Endothelial cell of umbilical vein (primary cell): ENCODE measurements at regions not wholly inside any gene's neighbourhood (a gene's known extent, or its start where the extent isn't known, plus 50 kb on each side); places are given as distances from the start of the nearest gene placed in this dataset.
"Not testable (repeated sequence)": the region's sequence is repeated elsewhere in the genome, so short reads cannot be mapped to it uniquely, and the experiment has no call there.

Experiments used
- BruUV-seq: library from RNA; stranded (reverse); fragments of 400-500 nt; replicated peaks from 2 replicates; lab custom pipeline; 2021; lab: Mats Ljungman, UMichigan
- CTCF ChIA-PET: fragments of 300-600, 350-600 bp; sonication (Branson Sonifier 250); formaldehyde crosslinking; loops from one replicate; lab custom pipeline; 2021; ENCODE audit warnings: antibody characterized with exemption, inconsistent platforms; lab: Charles Lee
- POLR2A ChIA-PET: fragments of 300-600, 350-600 bp; sonication (Branson Sonifier 250); formaldehyde crosslinking; loops from one replicate; lab custom pipeline; 2021; ENCODE audit warnings: antibody characterized with exemption, inconsistent platforms; lab: Charles Lee
- DNase-seq: peaks from one replicate; pipeline ENCODE4 v3.0.0-alpha.2; 2011; ENCODE audit warnings: low read depth, low spot score
- FAIRE-seq: peaks from 2 replicates; lab custom pipeline; 2011; peaks lifted over from hg19 to GRCh38; lab: Jason Lieb, UNC
- H2AFZ ChIP-seq: 2 replicates; pipeline ENCODE4 v1.6.0; 2012; ENCODE audit warnings: low read depth, low read length, control low read depth, inconsistent platforms
- H3K27ac ChIP-seq: 2 replicates; pipeline ENCODE4 v1.5.1; 2011; ENCODE audit warnings: low read depth, mild to moderate bottlenecking, control low read depth, low read length, moderate library complexity; ENCODE audit not compliant: insufficient read depth
- H3K27me3 ChIP-seq, 2 experiments: 2 replicates each; pipeline versions ENCODE4 v1.6.0 to v1.6.1; 2011; ENCODE audit warnings: low read length in 2 of 2, mixed read lengths in 1 of 2; ENCODE audit not compliant: control insufficient read depth in 2 of 2, insufficient read depth in 2 of 2
- H3K36me3 ChIP-seq, 2 experiments: 2 replicates in 1 of 2; 3 replicates in 1 of 2; pipeline ENCODE4 v1.5.1; 2011; ENCODE audit warnings: low read length in 2 of 2, mild to moderate bottlenecking in 1 of 2, moderate library complexity in 1 of 2; ENCODE audit not compliant: control insufficient read depth in 2 of 2, insufficient read depth in 2 of 2; ENCODE audit errors: extremely low read depth in 1 of 2
- H3K4me1 ChIP-seq: 3 replicates; pipeline ENCODE4 v1.5.1; 2011; ENCODE audit warnings: mild to moderate bottlenecking, low read length; ENCODE audit not compliant: control insufficient read depth, insufficient read depth; ENCODE audit errors: extremely low read depth
- H3K4me2 ChIP-seq: 2 replicates; pipeline ENCODE4 v1.6.1; 2011; ENCODE audit warnings: low read length, control low read depth, mixed read lengths; ENCODE audit not compliant: insufficient read depth
- H3K4me3 ChIP-seq, 3 experiments: fragments of 200-600 bp in 1 of 3; sonication (generic), shearing (Covaris generic) in 1 of 3; replicated peaks in 1 of 3; 2 replicates each; pipeline ENCODE4 v1.5.1; 2011 to 2016; ENCODE audit warnings: control low read depth in 3 of 3, low read length in 3 of 3, mild to moderate bottlenecking in 2 of 3, inconsistent platforms in 1 of 3, low read depth in 1 of 3, moderate library complexity in 1 of 3; ENCODE audit not compliant: insufficient read depth in 1 of 3
- H3K79me2 ChIP-seq: 2 replicates; pipeline ENCODE4 v1.6.0; 2012; ENCODE audit warnings: low read length, inconsistent platforms; ENCODE audit not compliant: control insufficient read depth, insufficient read depth
- H3K9ac ChIP-seq: replicated peaks from 2 replicates; pipeline ENCODE3; 2011; ENCODE audit warnings: low read length, control low read depth; ENCODE audit not compliant: insufficient read depth; ENCODE audit errors: extremely low read depth
- H3K9me1 ChIP-seq: replicated peaks from 3 replicates; pipeline ENCODE4 v1.6.0; 2011; ENCODE audit warnings: mild to moderate bottlenecking, low read length; ENCODE audit not compliant: control insufficient read depth, insufficient read depth; ENCODE audit errors: extremely low read depth
- H3K9me3 ChIP-seq: replicated peaks from 2 replicates; pipeline ENCODE4 v1.5.1; 2012; ENCODE audit warnings: low read length, inconsistent platforms; ENCODE audit not compliant: control insufficient read depth, insufficient read depth
- H4K20me1 ChIP-seq: replicated peaks from 2 replicates; pipeline ENCODE3; 2011; ENCODE audit warnings: mild to moderate bottlenecking, low read length; ENCODE audit not compliant: control insufficient read depth, insufficient read depth; ENCODE audit errors: extremely low read depth
- dilution Hi-C: fragments of 300-500 bp; cut with MboI; formaldehyde crosslinking; loops from one replicate; pipeline ENCODE4 v1.15.0; 2019; ENCODE audit warnings: low sequenced_read_pairs; ENCODE audit not compliant: extremely low pct_ligation_motif_present
- intact Hi-C: fragments of 100-400 bp; cut with micrococcal nuclease; formaldehyde crosslinking; loops from one replicate; pipeline ENCODE4 v1.10.0; 2022

GRCh38 chr21:10382135-10382534, 139.2 kb upstream of the TPTE start:
- H4K20me1 ChIP-seq, POLR2A ChIA-PET, H3K4me1 ChIP-seq, CTCF ChIA-PET, H3K36me3 ChIP-seq, H3K4me2 ChIP-seq, FAIRE-seq, H3K4me3 ChIP-seq, H3K79me2 ChIP-seq, H3K9ac ChIP-seq, H2AFZ ChIP-seq, H3K27me3 ChIP-seq, H3K27ac ChIP-seq, dilution Hi-C loops, BruUV-seq, intact Hi-C loops, DNase-seq, H3K9me1 ChIP-seq: not testable (repeated sequence)
- peaks cover 20% of the 10 kb centered on the region for H3K9me3 ChIP-seq

GRCh38 chr21:10382580-10382979, 138.8 kb upstream of the TPTE start:
- H3K4me1 ChIP-seq, H2AFZ ChIP-seq, H3K27me3 ChIP-seq, H3K9me1 ChIP-seq, H3K79me2 ChIP-seq, DNase-seq, H4K20me1 ChIP-seq, H3K27ac ChIP-seq, dilution Hi-C loops, H3K9ac ChIP-seq, FAIRE-seq, intact Hi-C loops, H3K4me2 ChIP-seq, POLR2A ChIA-PET, CTCF ChIA-PET, H3K4me3 ChIP-seq, BruUV-seq, H3K36me3 ChIP-seq: not testable (repeated sequence)
- peaks cover 20% of the 10 kb centered on the region for H3K9me3 ChIP-seq

- BruUV-seq, DNase-seq, intact Hi-C loops, H3K27ac ChIP-seq, H3K4me3 ChIP-seq, H4K20me1 ChIP-seq, H3K36me3 ChIP-seq, H3K9ac ChIP-seq, H3K4me1 ChIP-seq, CTCF ChIA-PET, FAIRE-seq, H2AFZ ChIP-seq, H3K79me2 ChIP-seq, POLR2A ChIA-PET, dilution Hi-C loops, H3K27me3 ChIP-seq, H3K4me2 ChIP-seq, H3K9me1 ChIP-seq: not testable (repeated sequence)
- H3K9me3 ChIP-seq = peaks cover 20% of the 10 kb centered on the region
These were observed 137.8 kb upstream of the TPTE start for GRCh38 chr21:10383571-10383970.

- H4K20me1 ChIP-seq, CTCF ChIA-PET, H2AFZ ChIP-seq, H3K79me2 ChIP-seq, H3K36me3 ChIP-seq, BruUV-seq, dilution Hi-C loops, POLR2A ChIA-PET, H3K4me1 ChIP-seq, H3K27me3 ChIP-seq, intact Hi-C loops, H3K27ac ChIP-seq, H3K9me1 ChIP-seq, DNase-seq, H3K9ac ChIP-seq, H3K4me2 ChIP-seq, FAIRE-seq, H3K4me3 ChIP-seq: not testable (repeated sequence)
- H3K9me3 ChIP-seq = peaks cover 22% of the 10 kb centered on the region
These were observed 137.0 kb upstream of the TPTE start for GRCh38 chr21:10384304-10384861.
